Peyer's patch (tissue), 4 donors: ENCODE measurements at regions not wholly inside any gene's neighbourhood (a gene's known extent, or its start where the extent isn't known, plus 50 kb on each side); places are given as distances from the start of the nearest gene placed in this dataset.

ENCODE experiments used
- POLR2A ChIP-seq, 2 donors: fragments of 450-650 bp; IDR thresholded peaks; one replicate each; pipeline ENCODE4 v1.5.1; 2017; ENCODE audit warnings: antibody characterized with exemption in 2 of 2, mild to moderate bottlenecking in 2 of 2, moderate library complexity in 2 of 2
- TF ChIP-seq, protein P1 (sequence below), 6 experiments: fragments of 450-650 bp in 4 of 6; fragments of 200-600 bp in 2 of 6; sonication (generic) in 1 of 6; IDR thresholded peaks; one replicate each; pipeline ENCODE4 v1.5.1; 2017 to 2019; ENCODE audit warnings: antibody characterized with exemption in 6 of 6, mild to moderate bottlenecking in 3 of 6, moderate library complexity in 1 of 6

DNA sequence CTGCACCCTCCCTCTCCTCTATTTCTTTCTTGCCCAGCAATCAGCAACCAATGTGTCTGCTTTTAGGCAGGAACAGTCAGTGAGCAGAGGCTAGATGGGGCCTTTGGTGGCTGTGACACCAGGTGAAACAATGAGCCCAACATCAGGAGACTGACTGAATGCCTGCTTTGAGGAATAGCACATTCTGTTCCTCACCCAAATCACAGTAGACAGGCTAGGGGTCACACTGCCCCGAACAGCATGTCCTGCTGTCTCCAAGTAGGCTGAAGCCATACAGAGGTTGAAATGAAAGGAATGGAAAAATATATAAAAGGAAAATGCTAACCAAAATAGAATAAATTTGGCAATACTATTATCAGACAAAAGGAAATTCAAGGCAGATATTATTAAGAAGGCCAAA lies 122.5 kb upstream of the GDNF start:
- TF ChIP-seq POLR2A (IDR thresholded peaks at IDR 0.05), result no peak
- TF ChIP-seq, protein P1, sequence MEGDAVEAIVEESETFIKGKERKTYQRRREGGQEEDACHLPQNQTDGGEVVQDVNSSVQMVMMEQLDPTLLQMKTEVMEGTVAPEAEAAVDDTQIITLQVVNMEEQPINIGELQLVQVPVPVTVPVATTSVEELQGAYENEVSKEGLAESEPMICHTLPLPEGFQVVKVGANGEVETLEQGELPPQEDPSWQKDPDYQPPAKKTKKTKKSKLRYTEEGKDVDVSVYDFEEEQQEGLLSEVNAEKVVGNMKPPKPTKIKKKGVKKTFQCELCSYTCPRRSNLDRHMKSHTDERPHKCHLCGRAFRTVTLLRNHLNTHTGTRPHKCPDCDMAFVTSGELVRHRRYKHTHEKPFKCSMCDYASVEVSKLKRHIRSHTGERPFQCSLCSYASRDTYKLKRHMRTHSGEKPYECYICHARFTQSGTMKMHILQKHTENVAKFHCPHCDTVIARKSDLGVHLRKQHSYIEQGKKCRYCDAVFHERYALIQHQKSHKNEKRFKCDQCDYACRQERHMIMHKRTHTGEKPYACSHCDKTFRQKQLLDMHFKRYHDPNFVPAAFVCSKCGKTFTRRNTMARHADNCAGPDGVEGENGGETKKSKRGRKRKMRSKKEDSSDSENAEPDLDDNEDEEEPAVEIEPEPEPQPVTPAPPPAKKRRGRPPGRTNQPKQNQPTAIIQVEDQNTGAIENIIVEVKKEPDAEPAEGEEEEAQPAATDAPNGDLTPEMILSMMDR (IDR thresholded peaks at IDR 0.05), result no peak
